Pancreas (tissue), 10 donors: ENCODE measurements at regions not wholly inside any gene's neighbourhood (a gene's known extent, or its start where the extent isn't known, plus 50 kb on each side); places are given as distances from the start of the nearest gene placed in this dataset.

Experiments
- ATAC-seq, 4 donors: fragments of 200-7000 bp; cut with Tn5 transposase; one replicate each; pipeline versions ENCODE4 v1.8.0 to v1.9.1; 2020; ENCODE audit warnings: mild to moderate bottlenecking in 4 of 4, moderate library complexity in 4 of 4
- DNase-seq, 6 donors: peaks; one replicate each; pipeline ENCODE4 v3.0.0-alpha.2; 2020
- FAIRE-seq: peaks from 2 replicates; lab custom pipeline; 2012; peaks lifted over from hg19 to GRCh38; lab: Jason Lieb, UNC
- H3K27ac ChIP-seq, 4 donors: fragments of 200-600 bp; sonication (generic); 1 replicate in 3 of 4; 2 replicates in 1 of 4; pipeline versions ENCODE4 v1.5.0 to v1.8.0; 2020
- H3K27me3 ChIP-seq, 4 donors: fragments of 200-600 bp; one replicate each; pipeline ENCODE4 v1.8.0; 2021
- H3K36me3 ChIP-seq, 3 donors: fragments of 200-600 bp; sonication (generic) in 1 of 3; one replicate each; pipeline versions ENCODE4 v1.5.0 to v1.8.0; 2020 to 2021
- H3K4me1 ChIP-seq, 3 donors: fragments of 200-600 bp; one replicate each; pipeline ENCODE4 v1.8.0; 2021
- H3K4me3 ChIP-seq, 4 donors: fragments of 200-600 bp; sonication (generic) in 2 of 4; one replicate each; pipeline versions ENCODE4 v1.5.0 to v1.8.0; 2020 to 2021
- H3K9me3 ChIP-seq, 4 donors: fragments of 200-600 bp; one replicate each; pipeline ENCODE4 v1.8.0; 2021
- WGBS, 2 donors: extraction: QIAGEN DNeasy Blood & Tissue Kit; methylation state at CpG; one replicate each; pipeline ENCODE4 v1.1.7; 2013; 5-methylcytosine and 5-hydroxymethylcytosine counted together
- intact Hi-C, 3 donors: fragments of 100-400 bp; cut with DNase I; formaldehyde crosslinking; loops; one replicate each; pipeline versions ENCODE4 v1.11.1 to v1.14.2; 2022
- TF ChIP-seq, protein P1 (sequence below), 4 donors: fragments of 200-600 bp; sonication (generic) in 3 of 4; IDR thresholded peaks; one replicate each; pipeline versions ENCODE4 v1.5.0 to v1.8.0; 2021; ENCODE audit warnings: antibody characterized with exemption in 4 of 4
- donor health status: healthy with polysubstance abuse.
- donor health status: DM: no; HTN: no; CAD: no; lungs with moderate emphysema.
- donor health status: DM: no; HTN: no; CAD: no.
- donor health status: control.
- donor health status: control.
- donor health status: Bipolar disorder and iron deficiency.
- donor health status: DM: yes; HTN: yes; CAD: no.
- donor health status: DM: no; HTN: no; CAD: no.
- donor health status: DM: no; HTN: no; CAD: no.
- donor health status: DM: yes; HTN: yes; CAD: no.

GRCh38 chr5:82418608-82418950 lies 140.4 kb upstream of the RPS23 start:
- ATAC-seq (no peak), FAIRE-seq (no peak), DNase-seq (no peak)
- no peak overlapping the region for H3K4me3 ChIP-seq
- intact Hi-C loops, result no loop called here
- TF ChIP-seq, protein P1, sequence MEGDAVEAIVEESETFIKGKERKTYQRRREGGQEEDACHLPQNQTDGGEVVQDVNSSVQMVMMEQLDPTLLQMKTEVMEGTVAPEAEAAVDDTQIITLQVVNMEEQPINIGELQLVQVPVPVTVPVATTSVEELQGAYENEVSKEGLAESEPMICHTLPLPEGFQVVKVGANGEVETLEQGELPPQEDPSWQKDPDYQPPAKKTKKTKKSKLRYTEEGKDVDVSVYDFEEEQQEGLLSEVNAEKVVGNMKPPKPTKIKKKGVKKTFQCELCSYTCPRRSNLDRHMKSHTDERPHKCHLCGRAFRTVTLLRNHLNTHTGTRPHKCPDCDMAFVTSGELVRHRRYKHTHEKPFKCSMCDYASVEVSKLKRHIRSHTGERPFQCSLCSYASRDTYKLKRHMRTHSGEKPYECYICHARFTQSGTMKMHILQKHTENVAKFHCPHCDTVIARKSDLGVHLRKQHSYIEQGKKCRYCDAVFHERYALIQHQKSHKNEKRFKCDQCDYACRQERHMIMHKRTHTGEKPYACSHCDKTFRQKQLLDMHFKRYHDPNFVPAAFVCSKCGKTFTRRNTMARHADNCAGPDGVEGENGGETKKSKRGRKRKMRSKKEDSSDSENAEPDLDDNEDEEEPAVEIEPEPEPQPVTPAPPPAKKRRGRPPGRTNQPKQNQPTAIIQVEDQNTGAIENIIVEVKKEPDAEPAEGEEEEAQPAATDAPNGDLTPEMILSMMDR (IDR thresholded peaks at IDR 0.05), result no peak
- H3K4me1 ChIP-seq, result no peaks in the 10 kb centered on the region
- no peaks in the 10 kb centered on the region for H3K9me3 ChIP-seq
- no peaks in the 10 kb centered on the region for H3K36me3 ChIP-seq
- WGBS, 2 donors, result 44 to 48% methylated on average over 2 of the region's 2 CpGs
- H3K27ac ChIP-seq, result no peak overlapping the region
- no peaks in the 10 kb centered on the region for H3K27me3 ChIP-seq

DNA sequence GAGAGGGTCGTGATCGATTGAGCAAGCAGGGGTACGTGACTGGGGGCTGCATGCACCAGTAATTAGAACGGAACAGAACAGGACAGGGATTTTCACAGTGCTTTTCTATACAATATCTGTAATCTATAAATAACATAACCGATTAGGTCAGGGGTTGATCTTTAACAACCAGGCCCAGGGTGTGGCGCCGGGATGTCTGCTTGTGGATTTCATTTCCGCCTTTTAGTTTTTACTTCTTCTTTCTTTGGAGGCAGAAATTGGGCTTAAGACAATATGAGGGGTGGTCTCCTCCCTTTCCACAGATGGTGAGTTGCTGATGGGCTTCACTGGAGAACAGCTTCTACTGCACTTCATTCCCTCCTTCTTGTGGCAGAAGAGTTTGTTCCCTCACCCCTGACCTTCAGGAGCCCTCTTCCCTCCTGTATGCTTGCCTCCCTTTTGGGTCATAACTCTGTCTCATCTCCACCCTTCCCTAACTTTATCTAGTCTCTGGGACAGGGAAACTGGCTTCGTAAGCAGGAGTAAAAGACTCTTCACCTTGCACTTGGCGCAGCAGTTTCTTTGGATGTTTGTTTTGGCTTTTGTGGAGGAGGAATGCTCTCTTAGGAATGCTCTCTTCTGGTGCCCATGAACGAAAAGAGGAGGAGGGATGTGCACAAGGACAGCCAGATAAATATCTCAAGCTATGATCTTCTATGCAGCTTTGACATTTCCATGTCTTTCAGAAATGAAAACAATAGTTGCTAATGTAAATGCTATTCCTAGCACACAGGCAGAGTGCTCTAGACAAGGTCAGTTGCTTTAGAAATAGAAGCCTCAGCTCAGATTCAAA lies 139.8 kb upstream of the RPS23 start:
- Histone ChIP-seq H3K4me3 (no peak overlapping the region), H3K36me3 (no peaks in the 10 kb centered on the region), H3K27me3 (no peaks in the 10 kb centered on the region), H3K27ac (no peak overlapping the region), H3K9me3 (no peaks in the 10 kb centered on the region), H3K4me1 (no peaks in the 10 kb centered on the region)
- 75 to 83% methylated on average over 11 of the region's 11 CpGs for WGBS, 2 donors
- FAIRE-seq (no peak), ATAC-seq (no peak), DNase-seq (no peak)
- TF ChIP-seq, protein P1 (IDR thresholded peaks at IDR 0.05), result no peak
- intact Hi-C loops, result no loop called here

DNA sequence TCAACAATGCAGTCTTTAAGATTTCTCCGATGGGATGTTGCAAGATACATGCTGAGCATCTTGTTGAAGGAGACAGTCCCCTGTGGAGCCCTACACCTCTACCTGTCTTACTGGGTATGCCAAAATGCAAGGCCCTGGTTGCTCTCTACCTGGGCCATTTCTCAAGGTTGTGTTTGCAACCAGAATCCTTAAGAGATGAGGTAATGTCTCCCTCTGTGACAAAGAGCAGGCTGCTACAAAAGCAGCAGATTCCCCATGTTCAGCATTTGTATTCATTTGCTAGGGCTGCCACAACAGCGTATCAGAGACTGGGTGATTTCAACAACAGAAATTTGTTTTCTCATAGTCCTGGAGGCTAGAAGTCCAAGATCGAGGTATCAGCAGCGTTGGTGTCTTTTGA lies 138.4 kb upstream of the RPS23 start:
- intact Hi-C loops, result no loop called here
- ATAC-seq (no peak), FAIRE-seq (no peak), DNase-seq (no peak)
- WGBS, 2 donors, result 69 to 76% methylated on average over 4 of the region's 4 CpGs
- Histone ChIP-seq H3K4me3 (no peak overlapping the region), H3K4me1 (no peaks in the 10 kb centered on the region), H3K27ac (no peak overlapping the region), H3K9me3 (no peaks in the 10 kb centered on the region), H3K36me3 (no peaks in the 10 kb centered on the region), H3K27me3 (no peaks in the 10 kb centered on the region)
- TF ChIP-seq, protein P1 (IDR thresholded peaks at IDR 0.05), result no peak

DNA sequence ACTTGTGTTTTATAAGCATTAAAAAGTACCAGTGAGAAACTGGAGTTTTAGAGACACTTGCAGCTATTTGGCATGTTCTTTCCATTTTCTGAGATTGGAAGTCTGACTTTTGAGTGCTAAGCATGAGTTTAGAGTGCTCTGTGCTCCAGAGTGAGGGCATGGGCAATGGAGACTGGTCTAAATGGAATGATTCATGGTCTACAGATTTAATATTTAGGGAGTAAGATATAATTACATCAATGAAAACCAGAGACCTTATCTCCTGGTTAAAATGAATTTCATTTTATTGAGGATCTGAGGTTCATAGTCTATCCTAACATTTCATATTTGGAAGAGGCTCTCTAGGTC lies 135.9 kb upstream of the RPS23 start:
- Histone ChIP-seq H3K4me3 (no peak overlapping the region), H3K27ac (no peak overlapping the region), H3K4me1 (no peaks in the 10 kb centered on the region), H3K36me3 (no peaks in the 10 kb centered on the region), H3K9me3 (no peaks in the 10 kb centered on the region), H3K27me3 (no peaks in the 10 kb centered on the region)
- FAIRE-seq (no peak), DNase-seq (no peak), ATAC-seq (peak in 2 of 4 donors; percentile 14 to 19)
- TF ChIP-seq, protein P1 (IDR thresholded peaks at IDR 0.05), result no peak
- intact Hi-C loops, result no loop called here

GRCh38 chr5:82413302-82414040 lies 135.3 kb upstream of the RPS23 start:
- no peaks in the 10 kb centered on the region for H3K4me1 ChIP-seq
- intact Hi-C loops, result no loop called here
- DNase-seq (no peak), FAIRE-seq (no peak), ATAC-seq (peak in 2 of 4 donors; percentile 46 to 51)
- H3K36me3 ChIP-seq, result no peaks in the 10 kb centered on the region
- no peaks in the 10 kb centered on the region for H3K27me3 ChIP-seq
- no peak overlapping the region for H3K4me3 ChIP-seq
- TF ChIP-seq, protein P1 (IDR thresholded peaks at IDR 0.05), result no peak
- no peak overlapping the region for H3K27ac ChIP-seq
- H3K9me3 ChIP-seq, result no peaks in the 10 kb centered on the region
- 47 to 50% methylated on average over 7 of the region's 7 CpGs for WGBS, 2 donors
